Body of pancreas (tissue), 4 donors: ENCODE measurements at regions not wholly inside any gene's neighbourhood (a gene's known extent, or its start where the extent isn't known, plus 50 kb on each side); places are given as distances from the start of the nearest gene placed in this dataset.

Source experiments
- CTCF ChIP-seq, 7 experiments: fragments of 450-650 bp in 4 of 7; fragments of 200-600 bp in 3 of 7; sonication (generic) in 3 of 7; IDR thresholded peaks; one replicate each; pipeline ENCODE4 v1.5.1; 2016 to 2019; ENCODE audit warnings: antibody characterized with exemption in 7 of 7
- POLR2A ChIP-seq, 3 donors: fragments of 450-650 bp; IDR thresholded peaks; one replicate each; pipeline ENCODE4 v1.6.1; 2016; ENCODE audit warnings: antibody characterized with exemption in 3 of 3, mild to moderate bottlenecking in 2 of 3

DNA sequence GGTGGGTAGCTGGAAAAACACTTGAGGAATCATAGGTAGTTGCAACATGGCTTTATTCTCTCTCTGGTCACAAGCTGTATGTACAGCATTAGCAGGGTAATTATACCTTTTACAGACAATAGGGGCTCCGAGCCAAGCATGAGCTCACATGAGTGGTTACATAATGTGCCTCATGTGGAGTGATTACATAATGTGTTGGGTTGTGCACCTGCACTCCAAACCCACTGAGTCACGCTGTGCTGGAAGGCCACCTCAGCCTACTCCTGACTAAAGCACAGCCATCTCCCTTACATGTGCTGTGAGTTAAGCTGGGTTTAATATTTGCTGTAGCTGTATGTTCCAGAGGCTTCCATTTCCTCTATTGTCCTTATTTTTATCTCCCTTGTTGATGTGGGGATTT lies 348.7 kb upstream of the SEMA3C start:
- no peak for TF ChIP-seq POLR2A (IDR thresholded peaks at IDR 0.05)
- no peak for TF ChIP-seq CTCF (IDR thresholded peaks at IDR 0.05)
